ENCODE measurements at regions not wholly inside any gene's neighbourhood (a gene's known extent, or its start where the extent isn't known, plus 50 kb on each side); places are given as distances from the start of the nearest gene placed in this dataset.

- DNase-seq, result no peak
Observed at GRCh38 chr1:93013145-93014065, 52.1 kb upstream of the DIPK1A start.

DNA sequence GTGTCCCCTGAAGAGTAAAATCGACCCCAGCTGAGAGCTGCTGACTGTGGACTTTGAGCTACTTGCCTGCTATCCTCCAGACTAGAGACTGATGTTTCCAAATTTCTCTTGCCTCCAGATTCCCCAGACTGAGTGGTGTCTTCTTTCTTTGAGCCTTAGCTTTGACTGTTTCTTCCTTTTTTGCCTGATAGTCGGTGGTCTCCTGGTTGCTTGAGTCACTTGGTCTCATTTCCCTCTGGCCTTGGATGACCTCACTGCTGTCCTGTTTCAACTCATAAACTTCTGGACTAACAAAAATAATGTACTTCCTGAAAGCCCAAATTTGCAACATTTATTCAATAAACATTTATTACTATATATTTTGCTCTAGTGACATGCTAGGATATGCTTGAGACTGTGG is 52.9 kb upstream of the DIPK1A start:
- DNase-seq, result no peak

- no peak for DNase-seq
Observed at GRCh38 chr1:93015590-93015989, 54.3 kb upstream of the DIPK1A start.

GRCh38 chr1:93016171-93016570 is 54.9 kb upstream of the DIPK1A start:
- DNase-seq, result no peak

GRCh38 chr1:93021539-93022134 is 57.4 kb upstream of the MTF2 start:
- DNase-seq, result peak; percentile 68

DNA sequence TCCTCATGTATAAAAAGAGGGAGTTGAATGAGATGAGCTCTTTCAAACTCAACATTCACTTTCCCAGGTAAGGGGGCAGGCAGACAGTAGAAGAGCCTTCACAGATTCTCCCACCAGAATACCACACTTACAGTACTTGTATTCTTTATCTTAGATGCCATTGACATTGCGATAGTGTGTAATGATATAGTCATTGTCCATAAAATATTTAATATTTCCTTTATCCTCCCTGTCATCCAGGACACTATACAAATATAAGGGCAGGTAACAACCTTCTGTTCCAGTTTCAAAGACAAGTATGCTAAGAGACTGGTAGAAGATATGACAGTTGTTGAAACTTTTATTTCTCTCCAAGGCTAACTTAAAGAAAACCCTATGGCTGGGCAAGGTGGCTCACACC is 56.5 kb upstream of the MTF2 start:
- no peak for DNase-seq

- no peak for DNase-seq
Observed at GRCh38 chr1:93023281-93023680, 55.8 kb upstream of the MTF2 start.

DNA sequence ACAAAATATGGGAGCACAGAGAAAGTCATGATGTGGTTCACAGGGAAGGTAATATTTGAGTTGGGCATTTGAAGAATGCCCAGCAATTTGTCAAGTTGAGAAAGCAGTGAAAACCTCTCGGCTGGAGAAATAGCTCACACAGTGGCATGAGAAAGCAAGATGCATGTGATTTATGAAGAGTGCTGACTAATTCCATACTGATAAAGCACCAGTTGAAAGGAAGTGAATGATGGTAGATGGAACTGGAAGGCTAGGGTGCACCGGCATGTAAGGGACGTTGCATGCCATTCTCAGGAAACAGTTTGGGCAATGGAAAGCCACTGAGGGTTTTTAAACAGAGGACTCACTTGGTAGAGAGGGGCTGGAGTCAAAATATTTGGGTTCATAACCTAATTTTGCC is 53.5 kb upstream of the MTF2 start:
- DNase-seq, result no peak

GRCh38 chr1:93028542-93028941 is 50.5 kb upstream of the MTF2 start:
- no peak for DNase-seq

Data from CD4-positive, alpha-beta T cell treated with Interleukin-10 for 1 hour (primary cell).